ENCODE measurements at regions not wholly inside any gene's neighbourhood (a gene's known extent, or its start where the extent isn't known, plus 50 kb on each side); places are given as distances from the start of the nearest gene placed in this dataset.

GRCh38 chr10:131675104-131675503 is 225.7 kb upstream of the PPP2R2D start:
- Mint-ChIP-seq H3K4me1 (no peaks in the 10 kb centered on the region), H3K4me3 (no peak overlapping the region), H3K27ac (no peak overlapping the region), H3K36me3 (no peaks in the 10 kb centered on the region), H3K9me3 (peaks cover 6 to 20% (median 13%) of the 10 kb centered on the region in 7 donors), H3K27me3 (ENCODE audit: low read depth in 3 of 3) (peaks cover 0 to 5% (median 4%) of the 10 kb centered on the region in 3 donors)
- H3K27me3 ChIP-seq (ENCODE audit: control insufficient read depth in 2 of 2, insufficient read depth in 2 of 2, low read length in 2 of 2) = no peaks in the 10 kb centered on the region
- H3K9ac ChIP-seq (ENCODE audit: insufficient read depth, low read length, poor library complexity, severe bottlenecking) = no peak overlapping the region
- H4K20me1 ChIP-seq (ENCODE audit: insufficient read depth, low read length) = no peaks in the 10 kb centered on the region
- no peak overlapping the region for H3K27ac ChIP-seq (ENCODE audit: low read depth in 1 of 2, low read length in 2 of 2)
- peaks cover 6 to 14% of the 10 kb centered on the region in 2 donors for H3K9me3 ChIP-seq (replicated peaks in 1 of 2; ENCODE audit: control insufficient read depth in 1 of 2, insufficient read depth in 1 of 2, low read length in 2 of 2)
- H3K4me1 ChIP-seq (ENCODE audit: control insufficient read depth in 1 of 2, insufficient read depth in 2 of 2, low read length in 2 of 2) = no peaks in the 10 kb centered on the region
- H3K79me2 ChIP-seq (ENCODE audit: insufficient read depth, low read length) = no peaks in the 10 kb centered on the region
- no peaks in the 10 kb centered on the region for H3K36me3 ChIP-seq (replicated peaks in 1 of 2; ENCODE audit: control insufficient read depth in 1 of 2, insufficient read depth in 2 of 2, low read length in 2 of 2)
- no peak for TF ChIP-seq CTCF (IDR thresholded peaks at IDR 0.05)
- DNase-seq = no peak
- no peak overlapping the region for H3K4me2 ChIP-seq (replicated peaks; ENCODE audit: extremely low read depth, low read length, poor library complexity, severe bottlenecking)
- no peak overlapping the region for H3K4me3 ChIP-seq (replicated peaks in 1 of 3; ENCODE audit: low read depth in 2 of 3, low read length in 3 of 3)
- intact Hi-C loops (cut with micrococcal nuclease) = no loop called here
- H2AFZ ChIP-seq (ENCODE audit: insufficient read depth, low read depth, low read length, poor library complexity, severe bottlenecking) = no peak overlapping the region
- 85% methylated on average over 10 of the region's 13 CpGs for WGBS (ENCODE audit: insufficient coverage)

- Mint-ChIP-seq H3K36me3 (no peaks in the 10 kb centered on the region), H3K27ac (no peak overlapping the region), H3K4me1 (no peaks in the 10 kb centered on the region), H3K4me3 (no peak overlapping the region), H3K27me3 (ENCODE audit: low read depth in 3 of 3) (peaks cover 0 to 7% (median 4%) of the 10 kb centered on the region in 3 donors), H3K9me3 (peaks cover 6 to 14% (median 10%) of the 10 kb centered on the region in 7 donors)
- TF ChIP-seq CTCF (IDR thresholded peaks at IDR 0.05) = no peak
- WGBS (ENCODE audit: insufficient coverage) = 86% methylated on average over 24 of the region's 28 CpGs
- H4K20me1 ChIP-seq (ENCODE audit: insufficient read depth, low read length) = no peaks in the 10 kb centered on the region
- H3K79me2 ChIP-seq (ENCODE audit: insufficient read depth, low read length) = no peaks in the 10 kb centered on the region
- no peak overlapping the region for H3K9ac ChIP-seq (ENCODE audit: insufficient read depth, low read length, poor library complexity, severe bottlenecking)
- no peak overlapping the region for H3K4me3 ChIP-seq (replicated peaks in 1 of 3; ENCODE audit: low read depth in 2 of 3, low read length in 3 of 3)
- H3K27me3 ChIP-seq (ENCODE audit: control insufficient read depth in 2 of 2, insufficient read depth in 2 of 2, low read length in 2 of 2) = no peaks in the 10 kb centered on the region
- H3K9me3 ChIP-seq (replicated peaks in 1 of 2; ENCODE audit: control insufficient read depth in 1 of 2, insufficient read depth in 1 of 2, low read length in 2 of 2) = peaks cover under 1 to 6% of the 10 kb centered on the region in 2 donors
- no peak for DNase-seq
- no peak overlapping the region for H3K4me2 ChIP-seq (replicated peaks; ENCODE audit: extremely low read depth, low read length, poor library complexity, severe bottlenecking)
- intact Hi-C loops (cut with micrococcal nuclease) = no loop called here
- no peaks in the 10 kb centered on the region for H3K36me3 ChIP-seq (replicated peaks in 1 of 2; ENCODE audit: control insufficient read depth in 1 of 2, insufficient read depth in 2 of 2, low read length in 2 of 2)
- H3K27ac ChIP-seq (ENCODE audit: low read depth in 1 of 2, low read length in 2 of 2) = no peak overlapping the region
- no peaks in the 10 kb centered on the region for H3K4me1 ChIP-seq (ENCODE audit: control insufficient read depth in 1 of 2, insufficient read depth in 2 of 2, low read length in 2 of 2)
- no peak overlapping the region for H2AFZ ChIP-seq (ENCODE audit: insufficient read depth, low read depth, low read length, poor library complexity, severe bottlenecking)
Measured at GRCh38 chr10:131676046-131676799, 224.6 kb upstream of the PPP2R2D start.

All from CD14-positive monocyte (primary cell).